ENCODE measurements at regions not wholly inside any gene's neighbourhood (a gene's known extent, or its start where the extent isn't known, plus 50 kb on each side); places are given as distances from the start of the nearest gene placed in this dataset.

DNA sequence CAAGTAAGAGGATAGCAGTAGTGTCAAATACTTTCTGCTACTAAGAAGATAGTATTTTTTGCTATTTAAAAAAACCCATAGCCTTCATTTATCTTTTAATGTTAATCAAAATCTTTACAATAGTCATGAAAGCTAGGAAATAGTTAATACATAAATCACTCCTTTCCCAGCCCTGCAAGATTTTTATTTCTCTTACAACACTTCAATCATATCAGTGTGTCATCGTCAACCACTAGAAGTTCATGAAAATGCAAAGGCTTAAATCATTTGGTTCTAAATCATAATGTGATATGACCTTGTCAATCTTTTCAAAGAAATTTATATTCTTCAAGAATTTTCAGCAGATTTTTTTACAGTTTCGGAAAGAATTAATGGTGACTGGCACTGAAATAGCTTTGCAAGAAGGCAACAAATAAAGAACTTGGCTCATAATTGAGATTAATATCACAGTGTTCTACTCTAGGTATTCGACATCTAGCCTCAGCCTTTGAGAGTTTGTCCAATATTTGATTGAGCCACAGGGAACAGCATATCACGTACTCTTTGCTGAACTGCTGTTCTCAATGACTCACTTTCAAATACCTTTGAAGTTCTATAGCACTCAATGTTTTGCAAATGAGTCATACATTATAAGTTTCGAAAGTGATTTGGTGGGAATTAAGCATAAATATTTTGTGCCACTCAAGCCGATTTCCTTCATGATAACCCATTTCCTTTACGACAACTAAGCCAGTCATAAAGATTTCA lies 384.0 kb upstream of the FOXG1 start:
- Histone ChIP-seq H3K56ac (ENCODE audit: extremely low read depth, insufficient read depth, low read length) (no peak overlapping the region), H3K9me1 (ENCODE audit: insufficient read depth, low read length) (no peaks in the 10 kb centered on the region), H3K9me3 (ENCODE audit: control insufficient read depth, insufficient read depth, low read length) (no peaks in the 10 kb centered on the region), H2BK20ac (ENCODE audit: low read depth, low read length) (no peak overlapping the region), H3K27me3 (ENCODE audit: control insufficient read depth, insufficient read depth, low read length) (no peaks in the 10 kb centered on the region), H4K5ac (ENCODE audit: low read depth, low read length) (no peak overlapping the region), H3K4ac (ENCODE audit: low read depth, low read length) (no peak overlapping the region), H3K18ac (ENCODE audit: low read depth, low read length) (no peak overlapping the region), H2BK15ac (ENCODE audit: low read depth, low read length) (no peak overlapping the region), H2BK5ac (ENCODE audit: low read depth, low read length, poor library complexity, severe bottlenecking) (no peak overlapping the region), H2AK5ac (ENCODE audit: low read depth, low read length) (no peak overlapping the region), H4K20me1 (ENCODE audit: insufficient read depth, low read length) (no peaks in the 10 kb centered on the region), H3K4me1 (ENCODE audit: control insufficient read depth, insufficient read depth, low read length) (no peaks in the 10 kb centered on the region), H3K9ac (ENCODE audit: low read depth, low read length) (no peak overlapping the region), H3K14ac (replicated peaks; ENCODE audit: low read depth, low read length) (no peak overlapping the region), H3K4me3 (ENCODE audit: insufficient read depth, low read depth, low read length) (no peak overlapping the region), H2AK9ac (replicated peaks; ENCODE audit: low read depth, low read length, poor library complexity) (no peak overlapping the region), H3K4me2 (ENCODE audit: low read depth, low read length) (no peak overlapping the region), H2AFZ (replicated peaks; ENCODE audit: low read length, poor library complexity) (no peak overlapping the region), H3K36me3 (ENCODE audit: control insufficient read depth, insufficient read depth, low read length) (no peaks in the 10 kb centered on the region), H3K79me1 (ENCODE audit: low read depth in 1 of 2, low read length in 2 of 2) (no peaks in the 10 kb centered on the region), H3K27ac (ENCODE audit: insufficient read depth, low read length) (no peak overlapping the region), H4K91ac (ENCODE audit: insufficient read depth, low read depth, low read length) (no peak overlapping the region), H2BK120ac (ENCODE audit: low read depth, low read length) (no peak overlapping the region), H3K23ac (ENCODE audit: low read depth, low read length) (no peak overlapping the region), H4K8ac (ENCODE audit: low read depth in 2 of 2, low read length in 2 of 2) (no peak overlapping the region)
- in situ Hi-C loops (cut with MboI; ENCODE audit: low sequenced_read_pairs) (no loop called here), intact Hi-C loops (cut with micrococcal nuclease) (no loop called here), dilution Hi-C loops (cut with HindIII; ENCODE audit: low sequenced_read_pairs, unreplicated experiment) (no loop called here)
- ATAC-seq (ENCODE audit: low read depth), result no peak
- no peak for DNase-seq
- POLR2A ChIA-PET (ENCODE audit: unreplicated experiment), result no interaction called here
- peak; percentile 15; the same call in 1 of the 2 replicates for TF ChIP-seq FOS (IDR thresholded peaks at IDR 0.05; ENCODE audit: low read depth, low read length)
- no peak for TF ChIP-seq RAD21 (IDR thresholded peaks at IDR 0.05; ENCODE audit: low read length)
- no peak for TF ChIP-seq POLR2A (IDR thresholded peaks at IDR 0.05; ENCODE audit: low read depth, low read length)
- WGBS, 2 experiments (ENCODE audit: extremely low coverage in 2 of 2, insufficient read length in 1 of 2), result no CpG with 5 or more reads among the region's 7 CpGs
- BruUV-seq (replicated peaks), result no TSS peak
- CTCF ChIA-PET, result no interaction called here

Measured in IMR-90 (cell line).